ENCODE measurements at regions not wholly inside any gene's neighbourhood (a gene's known extent, or its start where the extent isn't known, plus 50 kb on each side); places are given as distances from the start of the nearest gene placed in this dataset.
"Not testable (repeated sequence)": the region's sequence is repeated elsewhere in the genome, so short reads cannot be mapped to it uniquely, and the experiment has no call there.

DNA sequence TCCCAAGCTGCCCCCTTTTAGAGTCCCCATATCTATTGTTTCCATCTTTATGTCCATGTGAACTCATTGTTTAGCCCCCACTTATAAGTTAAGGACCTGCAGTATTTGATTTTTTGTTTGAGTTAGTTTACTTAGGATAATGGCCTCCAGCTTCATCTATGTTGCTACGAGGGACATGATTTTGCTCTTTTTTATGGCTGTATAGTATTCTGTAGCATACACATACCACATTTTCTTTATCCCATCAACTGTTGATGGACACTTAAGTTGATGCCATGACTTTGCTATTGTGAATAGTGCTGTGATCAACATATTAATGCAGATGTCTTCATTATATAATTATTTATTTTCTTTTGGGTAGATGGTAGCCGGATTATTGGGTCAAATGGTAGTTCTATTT lies 576.9 kb downstream of the ANKRD7 start:
- no peak for DNase-seq (ENCODE audit: low read depth in 2 of 2)

DNA sequence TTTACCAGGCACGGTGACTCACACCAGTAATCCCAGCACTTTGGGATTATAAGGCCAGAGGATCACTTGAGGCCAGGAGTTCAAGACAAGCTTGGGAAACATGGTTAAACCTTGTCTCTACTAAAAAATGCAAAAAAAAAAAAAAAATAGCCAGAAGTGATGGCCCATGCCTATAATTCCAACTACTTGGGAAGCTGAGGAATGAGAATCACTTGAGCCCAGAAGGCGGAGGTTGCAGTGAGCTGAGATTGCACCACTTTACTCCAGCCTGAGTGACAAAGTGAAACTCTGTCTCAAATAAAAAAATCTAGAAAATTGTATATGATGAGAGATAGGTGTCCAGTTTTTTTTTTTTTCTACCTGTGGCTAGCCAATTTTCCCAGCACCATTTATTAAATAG lies 578.2 kb downstream of the ANKRD7 start:
- no peak for DNase-seq (ENCODE audit: low read depth in 2 of 2)

DNA sequence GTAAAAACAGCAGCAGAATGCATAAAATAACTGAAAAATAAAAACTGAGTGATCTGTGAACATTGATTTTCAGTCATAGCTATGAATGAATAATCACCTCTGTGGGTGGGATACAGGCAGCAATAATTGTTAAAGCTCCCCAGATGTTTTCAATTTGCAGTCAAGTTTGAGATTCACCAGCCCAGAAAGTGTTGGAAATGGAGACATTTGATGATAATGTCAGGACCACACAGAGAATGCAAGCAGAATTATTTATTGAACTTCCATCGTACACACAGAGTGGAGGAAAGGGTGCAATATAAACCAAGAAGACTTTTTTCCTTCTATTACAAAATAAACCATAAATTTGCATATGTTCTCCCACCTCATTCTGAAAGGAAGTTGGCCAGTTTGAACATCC lies 601.7 kb downstream of the ANKRD7 start:
- no peak for DNase-seq (ENCODE audit: low read depth in 2 of 2)

DNA sequence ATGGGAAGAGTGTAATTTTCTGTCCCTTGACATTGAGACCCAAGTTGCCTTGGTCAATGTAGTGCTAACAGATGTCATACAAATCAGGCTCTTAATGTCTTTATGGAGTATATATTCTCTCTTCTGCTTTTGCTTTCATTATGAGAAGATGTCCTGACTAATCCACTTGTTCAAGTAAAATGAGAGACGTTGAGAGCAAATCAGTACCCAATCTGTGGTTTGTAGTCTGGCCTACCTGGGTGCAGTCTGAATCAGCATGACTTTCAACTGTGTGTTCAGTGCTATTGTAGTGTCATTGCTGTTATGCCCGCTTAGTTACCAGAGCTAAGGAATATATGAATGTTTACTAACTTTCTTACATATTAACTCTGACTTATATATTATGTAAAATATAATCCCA lies 612.4 kb downstream of the ANKRD7 start:
- DNase-seq (ENCODE audit: low read depth in 2 of 2), result no peak

DNA sequence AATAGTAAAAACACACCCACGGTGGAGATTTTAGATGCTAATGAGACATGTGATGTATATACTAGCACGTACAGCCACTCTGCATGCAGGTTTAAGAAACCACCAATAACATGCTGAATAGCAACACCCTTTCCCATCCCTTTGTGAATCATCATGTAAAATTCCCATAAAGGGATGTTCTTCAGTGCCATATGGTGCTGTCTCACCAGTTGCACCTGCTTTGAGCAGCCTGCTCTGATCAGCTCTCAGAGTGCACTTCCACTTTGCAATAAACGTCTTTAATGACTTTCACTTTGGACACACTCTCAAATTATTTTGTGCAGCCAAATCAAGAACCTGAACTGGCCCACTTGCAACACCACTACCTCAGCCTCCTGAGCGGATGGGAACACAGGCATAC lies 615.0 kb downstream of the ANKRD7 start:
- DNase-seq (ENCODE audit: low read depth in 2 of 2), result no peak

DNA sequence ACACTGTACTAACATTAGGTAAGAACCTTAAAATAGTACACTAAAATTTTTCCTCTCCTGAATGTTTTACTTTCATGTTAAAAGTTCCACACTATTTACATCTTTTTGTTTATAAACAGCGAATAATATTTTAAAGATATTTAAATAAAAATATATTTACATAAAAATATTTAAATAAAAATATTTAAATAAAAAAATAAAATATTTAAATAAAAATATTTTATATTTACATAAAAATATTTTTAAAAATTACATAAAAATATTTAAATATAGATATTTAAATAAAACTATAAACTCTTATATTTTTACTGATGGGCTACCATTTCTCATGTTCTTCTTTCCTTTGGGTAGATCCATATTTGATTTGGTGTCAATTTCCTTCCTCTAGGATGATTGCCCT lies 619.0 kb downstream of the ANKRD7 start:
- no peak for DNase-seq (ENCODE audit: low read depth in 2 of 2)

DNA sequence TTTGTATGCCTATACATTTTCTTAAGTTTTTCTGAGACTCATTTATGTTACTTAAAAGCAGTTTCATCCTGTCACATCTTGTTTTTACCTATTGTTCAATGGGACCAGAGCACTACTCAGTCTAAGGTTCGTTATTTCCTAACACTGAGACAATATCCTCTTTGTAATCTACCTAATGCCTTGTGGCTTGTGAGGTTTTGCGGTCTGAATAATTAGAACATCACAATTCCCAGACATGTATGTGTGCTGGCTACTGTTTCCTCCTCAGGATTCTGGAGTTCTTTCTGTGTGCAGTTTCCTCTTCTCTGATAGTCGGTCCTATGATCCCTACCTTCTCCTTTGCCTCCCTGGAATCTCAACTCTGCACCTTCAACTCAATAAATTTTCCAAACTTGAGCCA lies 620.2 kb downstream of the ANKRD7 start:
- DNase-seq (ENCODE audit: low read depth in 2 of 2), result no peak

DNA sequence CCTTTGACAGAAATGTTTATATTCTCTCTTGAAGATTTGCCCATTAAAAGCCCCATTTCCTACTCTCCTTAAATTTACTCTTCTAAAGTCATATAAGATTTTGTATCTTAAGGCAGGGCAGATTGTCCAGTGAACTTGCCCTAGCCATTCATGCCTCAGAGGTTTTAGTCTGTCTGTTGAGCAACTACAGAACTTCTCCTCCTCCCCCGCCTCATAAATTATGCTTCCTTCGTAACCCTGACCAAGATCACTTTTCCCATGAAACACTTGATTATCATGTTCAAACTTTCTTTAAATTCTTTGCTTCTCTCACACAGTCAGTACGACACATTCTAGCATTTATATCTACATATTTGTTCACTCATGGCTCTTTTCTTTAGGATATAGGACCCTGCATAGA lies 621.3 kb downstream of the ANKRD7 start:
- no peak for DNase-seq (ENCODE audit: low read depth in 2 of 2)

DNA sequence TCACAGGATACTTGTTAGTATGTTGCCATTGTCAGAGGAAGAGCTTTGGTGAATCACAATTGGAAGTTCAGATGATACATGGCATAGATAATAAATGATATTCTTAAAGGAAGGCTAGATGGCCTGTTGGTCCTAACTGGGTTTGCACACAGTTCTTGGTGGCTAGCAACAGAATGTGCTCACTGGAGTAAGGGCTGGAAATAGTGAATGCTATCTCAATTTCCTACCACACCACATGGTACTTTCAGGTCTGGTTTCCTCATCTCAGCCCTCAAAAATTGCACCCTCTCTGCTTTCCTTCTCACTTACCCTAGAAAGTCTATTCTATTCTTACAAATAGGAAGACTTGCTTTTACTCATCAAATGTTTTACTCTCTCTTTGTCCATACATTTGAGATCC lies 622.5 kb downstream of the ANKRD7 start:
- DNase-seq (ENCODE audit: low read depth in 2 of 2), result no peak

DNA sequence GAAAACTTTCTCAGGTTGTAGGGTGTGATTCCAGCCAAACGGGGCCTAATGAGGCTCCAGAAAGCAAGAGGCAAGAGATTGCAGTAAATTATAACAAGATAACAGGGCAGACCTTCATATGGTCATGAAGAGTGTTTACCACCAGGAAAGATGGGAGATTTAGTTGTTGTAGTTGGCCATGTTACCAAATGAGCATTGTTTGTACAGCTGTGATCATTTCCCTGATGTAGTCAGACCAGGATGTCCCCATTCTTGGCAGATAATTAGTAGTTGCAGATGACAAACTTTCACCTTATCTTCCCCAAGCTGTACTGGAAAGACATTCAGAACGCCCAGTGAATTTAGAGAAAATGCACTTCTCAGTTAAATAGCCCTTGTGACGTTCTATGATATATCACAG lies 630.8 kb downstream of the ANKRD7 start:
- DNase-seq (ENCODE audit: low read depth in 2 of 2), result no peak

DNA sequence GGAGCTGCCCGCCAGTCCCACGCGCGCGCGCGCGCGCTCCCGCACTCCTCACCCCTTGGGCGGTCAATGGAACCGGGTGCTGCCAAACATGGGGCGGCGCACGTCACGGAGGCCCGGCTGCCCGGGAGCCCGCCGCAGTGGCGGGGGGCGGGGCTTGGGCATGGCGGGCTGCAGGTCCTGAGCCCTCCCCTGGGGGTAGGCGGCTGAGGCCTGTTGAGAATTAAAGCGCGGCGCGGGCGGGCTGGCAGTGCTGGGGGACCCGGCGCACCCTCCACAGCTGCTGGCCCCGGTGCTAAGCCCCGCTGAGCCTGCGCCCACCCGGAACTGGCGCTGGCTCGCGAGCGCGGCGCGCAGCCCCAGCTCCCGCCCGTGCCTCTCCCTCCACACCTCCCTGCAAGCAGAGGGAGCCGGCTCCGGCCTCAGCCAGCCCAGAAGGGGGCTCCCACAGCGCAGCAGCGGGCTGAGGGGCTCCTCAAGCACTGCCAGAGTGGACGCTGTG lies 634.2 kb downstream of the ANKRD7 start:
- DNase-seq (ENCODE audit: low read depth in 2 of 2), result no peak

DNA sequence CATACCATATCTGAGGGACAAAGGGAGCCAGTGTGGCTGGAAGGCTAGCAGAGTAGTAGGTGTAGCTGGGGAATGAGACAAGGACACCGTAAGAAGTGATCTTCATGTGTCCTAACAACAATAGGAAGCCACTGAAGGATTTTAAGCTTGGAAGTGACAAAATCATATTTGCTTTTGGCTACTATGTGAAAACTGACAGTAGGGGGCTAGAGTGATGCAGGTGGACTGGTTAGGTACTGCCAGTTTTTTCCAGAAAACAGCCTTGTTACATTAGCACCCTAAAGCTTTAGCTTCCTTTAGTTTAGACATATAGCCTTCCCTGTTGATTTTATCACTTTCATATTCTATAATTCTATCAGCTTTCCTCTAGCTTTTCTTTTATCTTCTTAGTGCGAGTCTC lies 637.1 kb downstream of the ANKRD7 start:
- no peak for DNase-seq (ENCODE audit: low read depth in 2 of 2)

DNA sequence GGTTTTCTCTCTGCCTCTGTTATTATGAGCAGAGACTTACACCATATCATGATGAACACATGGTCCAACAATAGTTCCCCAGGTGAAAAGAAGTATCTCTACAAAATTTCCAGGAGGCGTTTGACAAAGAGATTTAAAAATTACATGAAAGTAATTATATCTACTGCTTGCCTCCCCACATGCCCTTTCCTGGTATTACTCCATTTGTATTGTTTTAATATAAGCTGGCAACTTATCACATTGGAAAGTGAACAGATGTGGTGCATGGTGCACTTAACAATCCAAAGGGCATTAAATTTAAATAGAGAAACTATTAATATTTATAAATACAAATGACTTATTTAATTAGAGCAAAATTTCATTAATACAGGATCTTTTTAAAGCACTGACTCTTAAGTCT lies 638.2 kb downstream of the ANKRD7 start:
- no peak for DNase-seq (ENCODE audit: low read depth in 2 of 2)

DNA sequence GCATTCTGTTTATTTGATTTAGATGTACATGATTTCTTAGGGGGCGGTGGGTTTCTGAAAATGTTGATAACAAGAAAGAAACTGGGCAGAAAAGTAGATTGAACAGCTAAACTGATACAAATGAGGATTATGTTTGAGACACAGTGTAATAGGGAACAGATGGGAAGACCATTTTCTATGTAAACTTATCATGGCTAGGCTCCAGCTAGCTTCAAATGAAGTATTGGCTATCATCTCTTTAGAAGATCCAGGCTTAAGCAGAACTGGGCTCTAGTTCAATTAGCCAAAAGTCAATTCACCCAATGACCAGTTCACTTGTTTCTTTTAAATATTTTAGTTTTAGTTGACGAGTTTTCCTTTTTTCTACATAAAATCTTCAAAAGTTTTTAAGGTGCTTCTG lies 639.5 kb downstream of the ANKRD7 start:
- DNase-seq (ENCODE audit: low read depth in 2 of 2), result no peak

DNA sequence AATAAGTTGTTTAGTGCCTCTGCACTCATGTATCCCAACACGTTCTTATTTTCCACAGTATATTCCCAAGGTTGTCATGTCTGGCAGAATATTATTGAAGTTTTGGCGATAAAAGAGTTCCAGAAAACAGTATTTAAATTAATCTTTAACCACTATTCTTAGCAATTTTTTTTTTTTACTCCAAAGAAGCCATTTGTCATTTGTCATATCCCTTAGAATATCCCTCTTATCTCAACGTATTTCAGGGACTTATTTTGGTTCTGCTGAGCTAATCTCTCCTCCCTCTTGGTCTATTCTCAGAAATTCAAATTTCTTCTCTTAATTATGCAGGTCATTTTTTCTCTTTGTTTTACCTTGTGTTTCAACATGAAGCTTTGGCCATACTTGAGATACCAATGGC lies 643.4 kb downstream of the ANKRD7 start:
- no peak for DNase-seq (ENCODE audit: low read depth in 2 of 2)

DNA sequence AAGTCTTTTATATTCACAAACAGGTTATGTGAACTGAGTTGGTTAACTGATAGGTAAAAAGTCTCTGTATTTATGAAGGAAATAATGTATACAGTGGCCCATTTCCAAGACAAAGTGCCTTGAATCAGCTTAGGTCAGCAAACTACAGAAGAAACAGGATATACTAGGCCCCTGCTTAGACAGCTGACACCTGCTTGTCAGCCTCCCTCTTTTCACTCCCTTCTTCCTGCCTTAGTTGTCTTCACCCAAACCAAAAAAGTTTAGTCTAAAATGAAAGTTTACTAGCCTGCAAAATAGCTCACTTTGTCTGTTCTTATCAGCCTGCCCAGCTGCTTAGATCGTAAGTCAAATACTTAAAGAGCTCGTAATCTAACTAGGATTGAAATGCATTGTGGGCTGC lies 644.6 kb downstream of the ANKRD7 start:
- DNase-seq (ENCODE audit: low read depth in 2 of 2), result not testable (repeated sequence)

DNA sequence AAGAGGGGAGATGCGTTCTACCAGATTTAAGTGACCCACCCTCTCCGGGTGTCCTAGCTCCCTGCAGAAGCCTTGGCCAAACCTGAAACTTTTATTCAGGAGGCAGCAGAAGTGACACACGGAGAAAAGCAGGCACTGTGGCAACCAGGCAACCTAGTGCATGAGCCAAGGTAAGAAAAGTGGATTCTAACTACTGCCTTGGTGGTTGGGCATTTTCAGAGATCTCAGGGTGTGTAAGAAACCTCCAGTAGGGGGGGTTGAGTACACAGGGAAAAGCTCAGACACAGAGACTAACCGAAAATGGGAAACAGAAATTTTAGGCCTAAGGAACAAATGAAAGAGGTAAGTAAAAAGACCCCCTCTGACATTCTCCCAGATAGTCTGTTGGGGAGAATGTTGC lies 645.7 kb downstream of the ANKRD7 start:
- no peak for DNase-seq (ENCODE audit: low read depth in 2 of 2)

DNA sequence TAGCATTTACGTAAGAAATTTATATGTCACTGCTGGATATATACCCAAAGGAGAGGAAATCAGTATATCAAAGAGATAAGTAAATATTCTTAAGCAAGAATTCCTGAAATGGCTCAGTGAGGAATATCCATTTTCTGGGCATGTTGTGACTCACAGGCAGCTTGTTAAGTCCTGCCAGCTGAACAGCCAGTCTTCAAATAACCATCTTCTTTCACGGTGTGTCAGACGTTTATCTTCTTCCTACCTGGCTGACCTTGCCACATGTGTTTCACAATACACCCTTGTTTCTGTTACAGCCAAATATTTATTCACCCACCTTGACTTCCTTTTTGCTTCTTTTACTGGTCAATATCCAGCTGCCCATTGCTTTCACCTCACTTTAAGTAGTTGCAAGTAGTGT lies 648.1 kb downstream of the ANKRD7 start:
- no peak for DNase-seq (ENCODE audit: low read depth in 2 of 2)

DNA sequence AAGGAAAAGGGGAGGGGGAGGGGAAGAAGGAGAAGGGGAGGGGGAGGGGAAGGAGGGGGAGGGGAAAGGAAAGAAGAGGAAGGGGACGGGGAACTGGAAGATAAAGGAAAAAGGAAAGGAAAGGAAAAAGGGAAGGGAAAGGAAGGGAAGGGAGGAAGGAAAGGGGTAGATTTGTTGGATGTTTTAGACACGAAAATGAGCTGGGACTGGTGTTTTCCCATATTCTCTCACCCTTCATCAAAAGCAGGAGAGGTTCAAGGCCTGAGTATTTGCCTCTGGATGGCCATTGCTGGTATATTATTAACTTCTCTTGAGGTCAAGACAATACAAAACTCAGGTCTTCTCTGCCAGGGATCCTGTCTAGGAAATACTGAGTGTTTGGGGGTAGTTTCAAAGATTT lies 652.7 kb downstream of the ANKRD7 start:
- DNase-seq (ENCODE audit: low read depth in 2 of 2), result no peak

DNA sequence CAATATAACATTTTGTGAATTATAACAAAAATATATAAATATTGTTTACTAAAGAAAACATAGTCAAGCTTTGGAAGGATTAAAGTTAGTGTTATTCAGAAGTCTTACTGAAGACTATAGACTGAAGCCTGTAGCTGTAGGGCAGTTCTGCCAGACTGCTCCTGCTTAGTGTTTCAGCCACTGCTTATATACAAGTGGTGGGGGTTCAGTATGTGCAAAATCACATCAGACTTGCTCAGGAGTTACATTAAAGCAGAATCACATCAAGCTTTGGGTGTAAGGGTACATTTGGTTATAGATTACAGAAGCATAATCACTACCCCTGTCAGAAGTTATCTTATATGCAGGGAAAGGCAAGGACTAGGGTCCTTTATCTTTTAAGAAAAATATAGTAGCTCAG lies 653.8 kb downstream of the ANKRD7 start:
- no peak for DNase-seq (ENCODE audit: low read depth in 2 of 2)

DNA sequence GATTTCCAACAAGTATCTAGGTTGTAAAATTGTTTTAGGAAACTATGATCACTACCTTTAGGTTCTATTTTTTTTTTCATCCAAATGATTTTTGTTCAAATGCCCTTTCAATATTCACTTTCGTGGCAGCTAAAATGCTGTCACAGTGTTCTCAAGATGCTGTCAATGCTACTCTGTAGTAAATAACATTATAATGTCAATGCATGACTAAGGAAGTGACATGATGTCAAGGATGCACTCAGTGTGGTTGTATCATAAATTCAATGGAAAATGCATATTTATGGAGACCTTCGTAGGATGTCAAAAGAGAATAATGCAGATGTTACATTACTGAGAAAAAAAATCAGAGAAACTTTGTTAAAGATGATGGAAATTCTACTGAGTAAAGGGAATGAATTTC lies 673.8 kb downstream of the ANKRD7 start:
- DNase-seq (ENCODE audit: low read depth in 2 of 2), result no peak

DNA sequence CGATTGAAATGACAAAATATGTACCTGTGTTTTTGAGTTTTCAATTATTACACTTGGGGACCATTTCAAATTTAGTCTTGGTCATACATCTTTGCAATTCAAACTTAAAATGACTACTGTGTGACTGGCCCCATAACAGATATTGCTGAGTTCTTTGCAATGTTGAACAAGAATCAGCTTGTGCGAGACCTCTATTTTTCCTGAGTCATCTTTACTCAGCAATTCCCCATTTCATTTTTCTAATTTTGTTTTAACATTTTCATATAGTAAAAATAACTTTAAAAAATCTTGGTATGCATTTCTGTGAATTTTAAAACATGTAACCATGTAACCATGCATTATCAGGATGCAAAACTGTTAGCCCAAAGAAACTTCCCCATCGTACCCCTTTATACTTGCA lies 678.1 kb downstream of the ANKRD7 start:
- no peak for DNase-seq (ENCODE audit: low read depth in 2 of 2)

DNA sequence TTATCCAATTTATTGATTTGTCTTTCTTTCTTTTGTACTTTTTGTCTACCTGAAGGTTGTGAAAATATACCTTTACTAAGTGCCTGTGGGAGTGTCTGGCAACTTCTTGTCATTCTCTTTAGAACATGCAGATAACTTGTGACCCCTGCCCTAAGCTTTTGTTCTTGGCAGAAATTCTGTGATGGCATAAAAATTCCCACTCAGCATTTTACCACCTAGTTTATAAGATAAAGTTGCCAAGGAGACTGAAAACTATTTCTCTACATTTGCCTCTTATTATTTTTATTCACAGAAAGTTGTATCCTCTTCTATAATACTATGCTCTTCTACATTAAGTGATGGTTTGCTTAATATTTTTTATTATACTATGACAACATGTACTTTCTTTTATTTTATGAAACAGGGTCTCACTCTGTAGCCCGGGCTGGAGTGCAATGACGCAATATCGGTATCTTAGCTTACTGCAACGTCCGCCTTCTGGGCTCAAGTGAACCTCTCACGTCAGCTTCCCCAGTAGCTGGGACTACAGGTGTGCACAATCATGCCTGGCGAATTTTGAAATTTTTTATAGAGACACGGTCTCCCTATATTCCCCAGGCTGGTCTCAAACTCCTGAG lies 683.5 kb downstream of the ANKRD7 start:
- DNase-seq (ENCODE audit: low read depth in 2 of 2), result no peak

DNA sequence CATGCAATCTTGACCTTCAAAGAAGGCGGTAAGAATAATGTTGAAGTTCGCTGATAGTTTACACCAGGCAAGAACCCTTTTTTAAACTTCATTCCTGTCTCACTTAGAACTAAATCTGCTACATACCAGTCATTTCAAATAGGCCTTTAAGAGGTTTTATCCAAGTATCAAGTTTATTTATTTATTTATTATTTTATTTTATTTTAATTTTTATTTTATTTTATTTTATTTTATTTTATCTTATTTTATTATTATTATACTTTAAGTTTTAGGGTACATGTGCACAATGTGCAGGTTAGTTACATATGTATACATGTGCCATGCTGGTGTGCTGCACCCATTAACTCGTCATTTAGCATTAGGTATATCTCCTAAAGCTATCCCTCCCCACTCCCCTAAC lies 691.6 kb downstream of the ANKRD7 start:
- DNase-seq (ENCODE audit: low read depth in 2 of 2), result not testable (repeated sequence)

All from fibroblast of skin of left biceps (primary cell).